ENCODE measurements at regions not wholly inside any gene's neighbourhood (a gene's known extent, or its start where the extent isn't known, plus 50 kb on each side); places are given as distances from the start of the nearest gene placed in this dataset.

DNA sequence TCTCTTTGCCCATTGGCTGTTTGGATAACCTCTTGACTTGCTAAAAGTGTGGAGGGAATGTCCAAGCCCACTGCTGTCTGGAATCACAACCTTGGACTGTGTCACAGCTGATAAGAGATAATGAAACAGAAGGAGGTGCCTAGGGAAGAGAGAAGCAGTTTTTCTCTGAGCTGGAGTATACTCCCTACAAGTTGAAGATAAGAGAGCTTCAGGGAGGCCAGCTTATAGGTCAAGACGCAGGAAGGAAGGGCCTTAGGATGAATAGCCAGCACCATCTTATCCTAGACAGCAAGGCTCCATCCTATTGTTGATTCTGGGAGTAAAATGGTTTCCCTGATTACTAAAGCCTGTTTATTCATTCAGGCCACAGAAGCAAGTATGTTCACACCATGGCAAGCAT lies 244.7 kb downstream of the NPR3 start:
- WGBS, 5 donors = 23 to 60% (median 44%) methylated on average over 1 of the region's 1 CpG

DNA sequence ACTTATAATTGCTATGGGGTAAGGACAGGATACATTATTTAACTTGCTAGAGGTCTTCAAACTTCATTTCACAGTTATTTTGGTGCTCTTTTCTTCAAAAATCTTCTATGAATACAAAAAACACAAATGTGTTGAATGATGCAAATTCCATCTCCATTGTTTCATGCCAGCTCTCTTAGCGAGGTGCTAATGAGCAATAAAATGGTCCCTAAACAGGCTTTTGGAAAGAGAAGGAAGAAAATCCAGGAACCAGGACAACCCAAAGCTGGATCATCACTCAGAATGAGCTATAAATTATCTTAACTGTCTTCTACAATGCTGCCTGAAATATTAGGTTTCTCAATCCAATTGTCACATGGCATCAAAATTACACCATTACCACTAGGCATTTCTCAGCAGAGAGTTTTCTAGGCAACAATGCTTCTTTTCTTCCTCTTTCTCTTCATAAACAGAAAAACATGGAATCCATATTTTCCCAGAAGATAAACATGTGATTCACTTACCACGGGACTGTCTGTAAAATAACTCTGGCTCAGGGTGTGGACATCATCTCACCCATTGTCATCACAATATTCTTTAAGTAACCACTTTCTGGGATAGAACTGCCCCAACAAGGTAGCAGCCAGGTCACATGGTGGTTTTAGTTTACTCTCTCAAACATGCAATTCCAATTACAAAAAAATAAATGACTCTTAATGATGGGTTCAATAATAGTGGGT lies 249.4 kb downstream of the NPR3 start:
- no peaks in the 10 kb centered on the region for H3K36me3 ChIP-seq
- TF ChIP-seq, protein P1, sequence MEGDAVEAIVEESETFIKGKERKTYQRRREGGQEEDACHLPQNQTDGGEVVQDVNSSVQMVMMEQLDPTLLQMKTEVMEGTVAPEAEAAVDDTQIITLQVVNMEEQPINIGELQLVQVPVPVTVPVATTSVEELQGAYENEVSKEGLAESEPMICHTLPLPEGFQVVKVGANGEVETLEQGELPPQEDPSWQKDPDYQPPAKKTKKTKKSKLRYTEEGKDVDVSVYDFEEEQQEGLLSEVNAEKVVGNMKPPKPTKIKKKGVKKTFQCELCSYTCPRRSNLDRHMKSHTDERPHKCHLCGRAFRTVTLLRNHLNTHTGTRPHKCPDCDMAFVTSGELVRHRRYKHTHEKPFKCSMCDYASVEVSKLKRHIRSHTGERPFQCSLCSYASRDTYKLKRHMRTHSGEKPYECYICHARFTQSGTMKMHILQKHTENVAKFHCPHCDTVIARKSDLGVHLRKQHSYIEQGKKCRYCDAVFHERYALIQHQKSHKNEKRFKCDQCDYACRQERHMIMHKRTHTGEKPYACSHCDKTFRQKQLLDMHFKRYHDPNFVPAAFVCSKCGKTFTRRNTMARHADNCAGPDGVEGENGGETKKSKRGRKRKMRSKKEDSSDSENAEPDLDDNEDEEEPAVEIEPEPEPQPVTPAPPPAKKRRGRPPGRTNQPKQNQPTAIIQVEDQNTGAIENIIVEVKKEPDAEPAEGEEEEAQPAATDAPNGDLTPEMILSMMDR (IDR thresholded peaks at IDR 0.05) = no peak
- no peak for TF ChIP-seq EP300 (IDR thresholded peaks at IDR 0.05)
- no peaks in the 10 kb centered on the region for H3K27me3 ChIP-seq
- intact Hi-C loops (cut with DNase I; ENCODE audit: low total_unique reads) = no loop called here
- no peak overlapping the region for H3K4me3 ChIP-seq
- WGBS, 5 donors = 52 to 71% (median 62%) methylated on average over 2 of the region's 2 CpGs
- peaks cover 0 to 9% (median 0%) of the 10 kb centered on the region in 4 donors for H3K9me3 ChIP-seq
- no peaks in the 10 kb centered on the region for H3K4me1 ChIP-seq
- no peak overlapping the region for H3K27ac ChIP-seq
- no peak for DNase-seq

More for the DNA sequence above, 244.7 kb downstream of the NPR3 start:
- Histone ChIP-seq H3K9me3 (peaks cover 0 to 5% (median 0%) of the 10 kb centered on the region in 4 donors), H3K4me1 (no peaks in the 10 kb centered on the region), H3K27me3 (no peaks in the 10 kb centered on the region), H3K36me3 (no peaks in the 10 kb centered on the region), H3K27ac (no peak overlapping the region), H3K4me3 (no peak overlapping the region)
- no peak for DNase-seq
- TF ChIP-seq, protein P1 (IDR thresholded peaks at IDR 0.05) = no peak
- TF ChIP-seq POLR2AphosphoS5 (IDR thresholded peaks at IDR 0.05) (no peak), POLR2A (IDR thresholded peaks at IDR 0.05) (no peak), EP300 (IDR thresholded peaks at IDR 0.05) (no peak)
- intact Hi-C loops (cut with DNase I; ENCODE audit: low total_unique reads) = no loop called here

DNA sequence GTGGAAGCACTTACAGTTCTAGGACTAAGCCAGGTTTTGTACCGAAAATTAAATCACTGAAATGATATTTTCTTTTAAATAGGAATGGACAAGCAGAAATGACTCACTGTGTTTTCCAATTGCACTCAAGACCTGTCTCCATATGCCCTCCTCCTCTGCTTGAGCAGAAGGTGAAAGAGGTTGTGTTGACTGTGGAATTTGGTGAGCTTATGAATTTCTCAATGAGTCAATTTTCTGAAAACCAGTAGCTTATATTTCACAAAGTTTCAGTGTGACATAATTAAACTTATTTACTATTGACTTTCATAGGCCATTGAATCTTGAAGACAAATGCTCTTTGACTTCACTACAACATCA lies 249.9 kb downstream of the NPR3 start:
- intact Hi-C loops (cut with DNase I; ENCODE audit: low total_unique reads) = no loop called here
- WGBS, 5 donors = 77 to 89% (median 86%) methylated on average over 1 of the region's 1 CpG
- no peak overlapping the region for H3K27ac ChIP-seq
- DNase-seq = peak in 1 of 2 donors; percentile 6
- H3K36me3 ChIP-seq = no peaks in the 10 kb centered on the region
- peaks cover 0 to 9% (median 0%) of the 10 kb centered on the region in 4 donors for H3K9me3 ChIP-seq
- no peaks in the 10 kb centered on the region for H3K4me1 ChIP-seq
- no peak for TF ChIP-seq EP300 (IDR thresholded peaks at IDR 0.05)
- TF ChIP-seq POLR2A (IDR thresholded peaks at IDR 0.05) = no peak
- no peak for TF ChIP-seq POLR2AphosphoS5 (IDR thresholded peaks at IDR 0.05)
- TF ChIP-seq, protein P1 (IDR thresholded peaks at IDR 0.05) = no peak
- no peak overlapping the region for H3K4me3 ChIP-seq
- H3K27me3 ChIP-seq = no peaks in the 10 kb centered on the region

GRCh38 chr5:32964261-32964660 lies 253.1 kb downstream of the NPR3 start:
- no peak overlapping the region for H3K27ac ChIP-seq
- no peaks in the 10 kb centered on the region for H3K36me3 ChIP-seq
- no peaks in the 10 kb centered on the region for H3K4me1 ChIP-seq
- no peaks in the 10 kb centered on the region for H3K27me3 ChIP-seq
- no peak overlapping the region for H3K4me3 ChIP-seq
- DNase-seq = no peak
- TF ChIP-seq POLR2A (IDR thresholded peaks at IDR 0.05) (no peak), POLR2AphosphoS5 (IDR thresholded peaks at IDR 0.05) (no peak), EP300 (IDR thresholded peaks at IDR 0.05) (no peak)
- TF ChIP-seq, protein P1 (IDR thresholded peaks at IDR 0.05) = no peak
- 54 to 70% (median 59%) methylated on average over 3 of the region's 3 CpGs for WGBS, 5 donors
- intact Hi-C loops (cut with DNase I; ENCODE audit: low total_unique reads) = no loop called here
- peaks cover 0 to 4% (median 0%) of the 10 kb centered on the region in 4 donors for H3K9me3 ChIP-seq

Data from stomach (tissue), 8 donors.